SU-DHL-6 (cell line): ENCODE measurements at regions not wholly inside any gene's neighbourhood (a gene's known extent, or its start where the extent isn't known, plus 50 kb on each side); places are given as distances from the start of the nearest gene placed in this dataset.

Experiments
- H2AFZ ChIP-seq: fragments of 200-600 bp; sonication (generic); 2 replicates; pipeline ENCODE4 v1.6.1; 2014; ENCODE audit warnings: low read depth, mild to moderate bottlenecking, moderate library complexity, mixed read lengths, antibody characterized with exemption, low read length; ENCODE audit not compliant: severe bottlenecking
- H3F3A ChIP-seq: fragments of 200-600 bp; shearing (Covaris generic); 2 replicates; pipeline ENCODE4 v1.6.0; 2016; ENCODE audit warnings: antibody characterized with exemption, mild to moderate bottlenecking; ENCODE audit not compliant: insufficient read depth
- H3K27ac ChIP-seq: fragments of 200-600 bp; sonication (generic); 2 replicates; pipeline ENCODE4 v1.5.1; 2016; ENCODE audit warnings: low read depth, mild to moderate bottlenecking, low read length, moderate library complexity, mixed read lengths
- H3K27me3 ChIP-seq: fragments of 200-600 bp; sonication (generic), shearing (Covaris generic); 2 replicates; pipeline ENCODE4 v1.6.0; 2014; ENCODE audit warnings: mild to moderate bottlenecking, low read length
- H3K36me3 ChIP-seq: fragments of 200-600 bp; sonication (generic); 2 replicates; pipeline ENCODE4 v1.6.1; 2014; ENCODE audit warnings: mild to moderate bottlenecking, low read length, mixed read lengths
- H3K4me2 ChIP-seq: fragments of 300-600, 200-600 bp; shearing (Covaris generic), sonication (generic); 2 replicates; pipeline ENCODE4 v1.6.0; 2014; ENCODE audit warnings: low read length, low read depth, mild to moderate bottlenecking; ENCODE audit not compliant: poor library complexity, severe bottlenecking
- H3K4me3 ChIP-seq: fragments of 200-600 bp; sonication (generic); 2 replicates; pipeline ENCODE4 v1.5.1; 2014; ENCODE audit warnings: antibody characterized with exemption, low read length, mild to moderate bottlenecking, mixed read lengths; ENCODE audit not compliant: insufficient read depth, poor library complexity, severe bottlenecking
- H3K79me2 ChIP-seq: fragments of 200-600 bp; sonication (generic); 2 replicates; pipeline ENCODE4 v1.6.1; 2014; ENCODE audit warnings: mild to moderate bottlenecking, low read length, moderate library complexity; ENCODE audit not compliant: insufficient read depth
- H3K9ac ChIP-seq: fragments of 200-600 bp; sonication (generic); 2 replicates; pipeline ENCODE4 v1.7.0; 2014; ENCODE audit warnings: mild to moderate bottlenecking, low read length
- H3K9me2 ChIP-seq: fragments of 200-600 bp; sonication (generic); replicated peaks from 2 replicates; pipeline ENCODE4 v1.6.1; 2014; ENCODE audit warnings: low read length; ENCODE audit not compliant: insufficient read depth
- H3K9me3 ChIP-seq: fragments of 200-600 bp; sonication (generic); 2 replicates; pipeline ENCODE4 v1.6.1; 2014; ENCODE audit warnings: low read length, mixed read lengths; ENCODE audit not compliant: insufficient read depth
- H4K20me1 ChIP-seq: fragments of 200-600 bp; sonication (generic); 2 replicates; pipeline ENCODE4 v1.6.1; 2014; ENCODE audit warnings: low read depth, mild to moderate bottlenecking, antibody characterized with exemption, low read length, moderate library complexity, mixed read lengths
- EZH2phosphoT487 ChIP-seq: fragments of 200-600 bp; sonication (generic), shearing (Covaris generic); conservative IDR thresholded peaks from 2 replicates; pipeline ENCODE4 v1.6.1; 2018; ENCODE audit warnings: mild to moderate bottlenecking, antibody characterized with exemption, low read length, moderate library complexity, mixed read lengths
- TF ChIP-seq, protein P1 (sequence below): fragments of 200-600 bp; sonication (generic); IDR thresholded peaks from one replicate; pipeline ENCODE4 v1.5.1; 2017; ENCODE audit warnings: antibody characterized with exemption, mild to moderate bottlenecking, low read length, moderate library complexity; ENCODE audit not compliant: insufficient read depth, poor library complexity, severe bottlenecking

GRCh38 chr1:21351901-21352300 lies 61.6 kb upstream of the ECE1 start:
- no peaks in the 10 kb centered on the region for H3K9me3 ChIP-seq
- H3F3A ChIP-seq, result 0 out of 2 replicates have a peak, but pooled peaks cover 7% of the 10 kb centered on the region
- no peak overlapping the region for H3K27ac ChIP-seq
- no peak overlapping the region for H3K4me3 ChIP-seq
- no peak overlapping the region for H3K4me2 ChIP-seq
- no peak overlapping the region for H3K9ac ChIP-seq
- H3K27me3 ChIP-seq, result no peaks in the 10 kb centered on the region
- H3K79me2 ChIP-seq, result no peaks in the 10 kb centered on the region
- no peaks in the 10 kb centered on the region for H3K9me2 ChIP-seq
- H2AFZ ChIP-seq, result no peak overlapping the region
- TF ChIP-seq EZH2phosphoT487, result no peak
- TF ChIP-seq, protein P1, sequence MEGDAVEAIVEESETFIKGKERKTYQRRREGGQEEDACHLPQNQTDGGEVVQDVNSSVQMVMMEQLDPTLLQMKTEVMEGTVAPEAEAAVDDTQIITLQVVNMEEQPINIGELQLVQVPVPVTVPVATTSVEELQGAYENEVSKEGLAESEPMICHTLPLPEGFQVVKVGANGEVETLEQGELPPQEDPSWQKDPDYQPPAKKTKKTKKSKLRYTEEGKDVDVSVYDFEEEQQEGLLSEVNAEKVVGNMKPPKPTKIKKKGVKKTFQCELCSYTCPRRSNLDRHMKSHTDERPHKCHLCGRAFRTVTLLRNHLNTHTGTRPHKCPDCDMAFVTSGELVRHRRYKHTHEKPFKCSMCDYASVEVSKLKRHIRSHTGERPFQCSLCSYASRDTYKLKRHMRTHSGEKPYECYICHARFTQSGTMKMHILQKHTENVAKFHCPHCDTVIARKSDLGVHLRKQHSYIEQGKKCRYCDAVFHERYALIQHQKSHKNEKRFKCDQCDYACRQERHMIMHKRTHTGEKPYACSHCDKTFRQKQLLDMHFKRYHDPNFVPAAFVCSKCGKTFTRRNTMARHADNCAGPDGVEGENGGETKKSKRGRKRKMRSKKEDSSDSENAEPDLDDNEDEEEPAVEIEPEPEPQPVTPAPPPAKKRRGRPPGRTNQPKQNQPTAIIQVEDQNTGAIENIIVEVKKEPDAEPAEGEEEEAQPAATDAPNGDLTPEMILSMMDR, result no peak
- no peaks in the 10 kb centered on the region for H4K20me1 ChIP-seq
- H3K36me3 ChIP-seq, result no peaks in the 10 kb centered on the region

- no peaks in the 10 kb centered on the region for H3K36me3 ChIP-seq
- no peak overlapping the region for H3K4me3 ChIP-seq
- 0 out of 2 replicates have a peak, but pooled peaks cover 11% of the 10 kb centered on the region for H3F3A ChIP-seq
- no peaks in the 10 kb centered on the region for H4K20me1 ChIP-seq
- H3K9me2 ChIP-seq, result no peaks in the 10 kb centered on the region
- no peak overlapping the region for H3K9ac ChIP-seq
- no peak for TF ChIP-seq EZH2phosphoT487
- TF ChIP-seq, protein P1, result no peak
- H3K27ac ChIP-seq, result no peak overlapping the region
- no peaks in the 10 kb centered on the region for H3K9me3 ChIP-seq
- no peak overlapping the region for H3K4me2 ChIP-seq
- H2AFZ ChIP-seq, result no peak overlapping the region
- H3K27me3 ChIP-seq, result no peaks in the 10 kb centered on the region
- H3K79me2 ChIP-seq, result no peaks in the 10 kb centered on the region
Measured at GRCh38 chr1:21350202-21350885, 60.1 kb upstream of the ECE1 start.

DNA sequence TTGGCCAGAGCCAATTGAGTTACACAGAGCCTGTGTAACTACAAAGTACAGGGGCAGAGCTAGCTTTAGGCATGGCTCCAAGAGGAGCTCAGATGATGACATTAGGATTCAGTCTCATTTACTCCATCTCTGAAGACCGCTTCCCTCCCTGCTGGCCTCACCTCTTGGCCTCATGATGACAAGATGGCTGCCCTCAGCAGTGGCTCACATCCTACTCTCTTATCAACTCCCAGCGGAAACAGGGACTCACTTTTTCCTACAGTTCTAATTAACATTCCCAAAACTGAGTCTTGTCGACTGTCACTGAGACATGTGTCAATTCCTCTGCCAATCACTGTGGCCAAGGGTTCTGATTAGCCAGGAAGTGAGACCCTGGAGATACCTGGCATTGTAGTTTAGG lies 59.4 kb upstream of the ECE1 start:
- H3K36me3 ChIP-seq, result no peaks in the 10 kb centered on the region

More for the DNA sequence above, 59.4 kb upstream of the ECE1 start:
- no peak overlapping the region for H3K4me2 ChIP-seq
- no peak overlapping the region for H3K9ac ChIP-seq
- 0 out of 2 replicates have a peak, but pooled peaks cover 11% of the 10 kb centered on the region for H3F3A ChIP-seq
- peaks cover 3% of the 10 kb centered on the region; the same call in 1 of the 2 replicates for H3K79me2 ChIP-seq
- no peaks in the 10 kb centered on the region for H3K27me3 ChIP-seq
- H2AFZ ChIP-seq, result no peak overlapping the region
- H3K4me3 ChIP-seq, result no peak overlapping the region
- H3K9me2 ChIP-seq, result no peaks in the 10 kb centered on the region
- H4K20me1 ChIP-seq, result no peaks in the 10 kb centered on the region
- TF ChIP-seq, protein P1, result no peak
- TF ChIP-seq EZH2phosphoT487, result no peak
- no peak overlapping the region for H3K27ac ChIP-seq
- H3K9me3 ChIP-seq, result no peaks in the 10 kb centered on the region
